Stomach (tissue), 8 donors: ENCODE measurements at regions not wholly inside any gene's neighbourhood (a gene's known extent, or its start where the extent isn't known, plus 50 kb on each side); places are given as distances from the start of the nearest gene placed in this dataset.

Experiments used
- DNase-seq, 2 donors: peaks; one replicate each; pipeline versions ENCODE4 v3.0.0 to v3.0.0-alpha.2; 2013 to 2019
- H3K27ac ChIP-seq, 5 donors: fragments of 200-600 bp in 4 of 5; sonication (generic) in 4 of 5; one replicate each; pipeline ENCODE4 v1.5.1; 2013 to 2019; ENCODE audit warnings: mild to moderate bottlenecking in 1 of 5, moderate library complexity in 1 of 5
- H3K27me3 ChIP-seq, 3 donors: fragments of 200-600 bp; sonication (generic); one replicate each; pipeline ENCODE4 v1.5.1; 2017 to 2019; ENCODE audit warnings: mixed run types in 1 of 3
- H3K36me3 ChIP-seq, 4 donors: fragments of 200-600 bp; sonication (generic); 1 replicate in 3 of 4; 2 replicates in 1 of 4; pipeline ENCODE4 v1.5.1; 2016 to 2019
- H3K4me1 ChIP-seq, 4 donors: fragments of 200-600 bp; sonication (generic); one replicate each; pipeline ENCODE4 v1.5.1; 2016 to 2019
- H3K4me3 ChIP-seq, 4 donors: fragments of 200-600 bp; sonication (generic) in 3 of 4; one replicate each; pipeline ENCODE4 v1.5.1; 2016 to 2019; ENCODE audit warnings: mild to moderate bottlenecking in 1 of 4
- H3K9me3 ChIP-seq, 4 donors: fragments of 200-600 bp; sonication (generic); one replicate each; pipeline ENCODE4 v1.5.1; 2016 to 2019
- EP300 ChIP-seq: sonication (generic); formaldehyde crosslinking; IDR thresholded peaks from one replicate; pipeline ENCODE4 v1.6.1; 2017; ENCODE audit warnings: antibody characterized with exemption
- POLR2A ChIP-seq, 4 donors: fragments of 450-650 bp; IDR thresholded peaks; one replicate each; pipeline ENCODE4 v1.6.1; 2016; ENCODE audit warnings: antibody characterized with exemption in 4 of 4, control low read depth in 2 of 4, mild to moderate bottlenecking in 1 of 4, moderate library complexity in 1 of 4
- POLR2AphosphoS5 ChIP-seq, 3 donors: sonication (generic); formaldehyde crosslinking; IDR thresholded peaks; one replicate each; pipeline ENCODE4 v1.6.1; 2016; ENCODE audit warnings: antibody characterized with exemption in 3 of 3
- WGBS, 5 donors: extraction: QIAGEN DNeasy Blood & Tissue Kit in 3 of 5; methylation state at CpG; one replicate each; pipeline versions ENCODE4 v1.1.5 to v1.1.7; 2013 to 2018; 5-methylcytosine and 5-hydroxymethylcytosine counted together
- intact Hi-C: fragments of 100-400 bp; cut with DNase I; formaldehyde crosslinking; loops from one replicate; pipeline ENCODE4 v1.15.1; 2023; ENCODE audit warnings: low total_unique reads
- TF ChIP-seq, protein P1 (sequence below), 7 experiments: fragments of 450-650 bp in 4 of 7; fragments of 200-600 bp in 3 of 7; sonication (generic) in 3 of 7; IDR thresholded peaks; one replicate each; pipeline ENCODE4 v1.5.1; 2016 to 2019; ENCODE audit warnings: antibody characterized with exemption in 7 of 7, control low read depth in 2 of 7, mild to moderate bottlenecking in 1 of 7
- donor health status: healthy with polysubstance abuse.
- donor health status: Bipolar disorder and iron deficiency.
- donor health status: healthy.

DNA sequence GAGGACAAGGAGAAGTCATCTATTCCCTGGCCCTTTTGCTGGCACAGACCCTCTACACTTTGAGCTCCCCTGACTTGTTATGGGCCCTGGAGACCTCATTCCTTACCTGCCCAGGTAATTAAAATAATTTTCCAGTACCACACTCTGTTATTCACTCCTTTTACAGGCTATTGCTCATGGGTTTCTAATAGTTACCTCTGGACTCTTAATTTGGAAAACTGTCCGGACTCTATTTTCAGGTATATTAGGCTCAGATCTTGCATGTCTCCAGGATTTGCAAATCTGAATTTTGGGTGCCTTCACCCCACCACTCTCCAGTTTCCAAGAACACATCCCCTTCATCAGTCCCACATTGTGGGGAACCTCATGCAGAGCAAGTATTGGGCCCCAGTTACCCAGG is 186.8 kb upstream of the SESN3 start:
- Histone ChIP-seq H3K4me3 (no peak overlapping the region), H3K9me3 (peaks cover 0 to 5% (median 0%) of the 10 kb centered on the region in 4 donors), H3K27ac (no peak overlapping the region), H3K27me3 (no peaks in the 10 kb centered on the region), H3K36me3 (no peaks in the 10 kb centered on the region), H3K4me1 (no peaks in the 10 kb centered on the region)
- intact Hi-C loops, result no loop called here
- WGBS, 5 donors, result 97 to 100% (median 97%) methylated on average over 1 of the region's 1 CpG
- DNase-seq, result no peak
- TF ChIP-seq EP300 (no peak), POLR2A (IDR thresholded peaks at IDR 0.05) (no peak), POLR2AphosphoS5 (IDR thresholded peaks at IDR 0.05) (no peak)
- TF ChIP-seq, protein P1, sequence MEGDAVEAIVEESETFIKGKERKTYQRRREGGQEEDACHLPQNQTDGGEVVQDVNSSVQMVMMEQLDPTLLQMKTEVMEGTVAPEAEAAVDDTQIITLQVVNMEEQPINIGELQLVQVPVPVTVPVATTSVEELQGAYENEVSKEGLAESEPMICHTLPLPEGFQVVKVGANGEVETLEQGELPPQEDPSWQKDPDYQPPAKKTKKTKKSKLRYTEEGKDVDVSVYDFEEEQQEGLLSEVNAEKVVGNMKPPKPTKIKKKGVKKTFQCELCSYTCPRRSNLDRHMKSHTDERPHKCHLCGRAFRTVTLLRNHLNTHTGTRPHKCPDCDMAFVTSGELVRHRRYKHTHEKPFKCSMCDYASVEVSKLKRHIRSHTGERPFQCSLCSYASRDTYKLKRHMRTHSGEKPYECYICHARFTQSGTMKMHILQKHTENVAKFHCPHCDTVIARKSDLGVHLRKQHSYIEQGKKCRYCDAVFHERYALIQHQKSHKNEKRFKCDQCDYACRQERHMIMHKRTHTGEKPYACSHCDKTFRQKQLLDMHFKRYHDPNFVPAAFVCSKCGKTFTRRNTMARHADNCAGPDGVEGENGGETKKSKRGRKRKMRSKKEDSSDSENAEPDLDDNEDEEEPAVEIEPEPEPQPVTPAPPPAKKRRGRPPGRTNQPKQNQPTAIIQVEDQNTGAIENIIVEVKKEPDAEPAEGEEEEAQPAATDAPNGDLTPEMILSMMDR (IDR thresholded peaks at IDR 0.05), result no peak

DNA sequence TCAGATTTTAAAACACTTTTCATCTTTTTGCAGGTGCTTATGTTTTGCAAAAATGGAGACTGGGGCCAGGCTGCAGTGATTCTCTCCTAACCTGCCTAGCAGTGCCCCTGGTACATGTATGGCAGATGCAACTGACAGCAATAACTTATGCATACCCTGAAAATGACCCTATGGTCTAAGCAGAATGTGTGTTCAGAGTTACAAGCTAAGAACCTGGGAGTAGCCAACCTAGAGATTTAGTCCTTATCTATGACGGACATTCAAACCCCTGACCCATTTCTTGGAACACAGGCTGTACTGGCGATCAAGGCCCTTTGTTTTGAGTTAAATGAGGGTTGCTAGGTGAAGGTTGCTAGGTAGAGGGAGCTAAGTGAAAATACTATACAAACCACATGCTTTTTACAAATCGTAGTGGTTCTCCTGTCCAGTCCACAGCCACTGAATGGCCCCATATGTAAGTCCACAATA is 184.9 kb upstream of the SESN3 start:
- peak in 1 of 2 donors; percentile 63 for DNase-seq
- intact Hi-C loops, result no loop called here
- Histone ChIP-seq H3K4me1 (no peaks in the 10 kb centered on the region), H3K27ac (no peak overlapping the region), H3K36me3 (no peaks in the 10 kb centered on the region), H3K9me3 (peaks cover 0 to 5% (median 0%) of the 10 kb centered on the region in 4 donors), H3K27me3 (no peaks in the 10 kb centered on the region), H3K4me3 (no peak overlapping the region)
- TF ChIP-seq EP300, result no peak
- no peak for TF ChIP-seq POLR2A (IDR thresholded peaks at IDR 0.05)
- TF ChIP-seq, protein P1 (IDR thresholded peaks at IDR 0.05), result no peak
- TF ChIP-seq POLR2AphosphoS5 (IDR thresholded peaks at IDR 0.05), result no peak
- WGBS, 5 donors, result 36 to 50% (median 44%) methylated on average over 3 of the region's 3 CpGs

DNA sequence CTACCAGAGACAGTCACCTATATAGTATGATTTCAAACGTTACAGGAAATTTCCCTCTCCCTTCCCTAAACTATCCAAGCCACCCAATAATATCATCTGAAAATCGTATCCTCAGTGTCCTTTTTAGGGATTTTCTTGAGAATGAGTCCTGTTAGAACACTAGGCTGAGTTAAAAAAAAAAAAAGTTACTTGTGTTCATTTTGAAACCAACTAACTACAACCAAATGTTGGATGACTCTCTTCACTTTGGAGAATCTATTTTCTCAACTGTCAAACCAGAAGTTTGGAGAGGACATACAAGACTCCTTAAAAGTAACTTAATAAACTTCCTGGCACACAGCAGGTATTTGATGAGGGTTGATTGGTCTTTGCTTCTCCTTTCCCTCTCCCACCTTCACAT is 183.2 kb upstream of the SESN3 start:
- H3K4me3 ChIP-seq, result no peak overlapping the region

DNA sequence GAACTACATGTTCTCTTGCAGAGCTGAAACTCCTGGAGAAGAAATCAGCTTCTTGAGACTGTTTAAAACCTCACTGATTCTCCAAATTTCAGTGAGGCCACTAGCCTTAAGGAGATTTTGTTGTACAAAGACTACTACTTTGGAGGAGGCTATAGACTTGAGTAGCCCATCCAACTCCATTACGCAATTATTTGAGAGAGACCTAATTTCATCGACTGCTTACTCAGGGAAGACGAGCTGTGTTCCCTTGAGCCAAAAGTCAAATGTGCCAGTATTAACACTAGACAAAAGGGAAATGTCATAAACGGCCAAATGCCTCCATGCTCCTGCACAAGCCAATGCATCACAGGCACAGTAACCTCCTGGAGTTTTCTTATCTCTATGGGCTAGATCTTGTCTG is 182.8 kb upstream of the SESN3 start:
- no peak overlapping the region for H3K27ac ChIP-seq

More for the DNA sequence above, 183.2 kb upstream of the SESN3 start:
- TF ChIP-seq POLR2AphosphoS5 (IDR thresholded peaks at IDR 0.05) (no peak), EP300 (no peak), POLR2A (IDR thresholded peaks at IDR 0.05) (no peak)
- TF ChIP-seq, protein P1 (IDR thresholded peaks at IDR 0.05), result no peak
- H3K27ac ChIP-seq, result no peak overlapping the region
- H3K9me3 ChIP-seq, result peaks cover 0 to 5% (median 0%) of the 10 kb centered on the region in 4 donors
- WGBS, 5 donors, result 68 to 81% (median 78%) methylated on average over 2 of the region's 2 CpGs
- no peaks in the 10 kb centered on the region for H3K36me3 ChIP-seq
- no peaks in the 10 kb centered on the region for H3K27me3 ChIP-seq
- no peaks in the 10 kb centered on the region for H3K4me1 ChIP-seq
- intact Hi-C loops, result no loop called here
- no peak for DNase-seq

More for the DNA sequence above, 182.8 kb upstream of the SESN3 start:
- DNase-seq, result no peak
- no peaks in the 10 kb centered on the region for H3K4me1 ChIP-seq
- TF ChIP-seq EP300 (no peak), POLR2A (IDR thresholded peaks at IDR 0.05) (no peak), POLR2AphosphoS5 (IDR thresholded peaks at IDR 0.05) (no peak)
- TF ChIP-seq, protein P1 (IDR thresholded peaks at IDR 0.05), result no peak
- no peaks in the 10 kb centered on the region for H3K36me3 ChIP-seq
- peaks cover 0 to 5% (median 0%) of the 10 kb centered on the region in 4 donors for H3K9me3 ChIP-seq
- intact Hi-C loops, result no loop called here
- WGBS, 5 donors, result 79 to 89% (median 86%) methylated on average over 4 of the region's 4 CpGs
- no peak overlapping the region for H3K4me3 ChIP-seq
- no peaks in the 10 kb centered on the region for H3K27me3 ChIP-seq
